ENCODE measurements at regions not wholly inside any gene's neighbourhood (a gene's known extent, or its start where the extent isn't known, plus 50 kb on each side); places are given as distances from the start of the nearest gene placed in this dataset.

- no peak overlapping the region for H3K9ac ChIP-seq (ENCODE audit: low read depth in 1 of 2, low read length in 2 of 2)
- no peak overlapping the region for H3K27ac ChIP-seq (ENCODE audit: low read depth in 2 of 2, low read length in 2 of 2)
- H3K4me1 ChIP-seq (ENCODE audit: control insufficient read depth in 2 of 2, insufficient read depth in 2 of 2, low read length in 2 of 2): no peaks in the 10 kb centered on the region
- no peaks in the 10 kb centered on the region for H3K36me3 ChIP-seq (ENCODE audit: control insufficient read depth in 2 of 2, insufficient read depth in 2 of 2, low read length in 2 of 2)
- no peaks in the 10 kb centered on the region for H3K27me3 ChIP-seq (ENCODE audit: control insufficient read depth in 2 of 2, insufficient read depth in 2 of 2, low read length in 2 of 2)
- H3K9me3 ChIP-seq (ENCODE audit: control insufficient read depth in 2 of 2, low read length in 2 of 2): peaks cover 0 to 2% of the 10 kb centered on the region in 2 donors
- no peak overlapping the region for H3K4me3 ChIP-seq (ENCODE audit: low read length in 2 of 2)
Observed at GRCh38 chr12:61355105-61355504, 905.1 kb upstream of the USP15 start.

- no peak overlapping the region for H3K9ac ChIP-seq (ENCODE audit: low read depth in 1 of 2, low read length in 2 of 2)
- H3K27ac ChIP-seq (ENCODE audit: low read depth in 2 of 2, low read length in 2 of 2): no peak overlapping the region
- H3K36me3 ChIP-seq (ENCODE audit: control insufficient read depth in 2 of 2, insufficient read depth in 2 of 2, low read length in 2 of 2): no peaks in the 10 kb centered on the region
- H3K4me3 ChIP-seq (ENCODE audit: low read length in 2 of 2): no peak overlapping the region
- H3K4me1 ChIP-seq (ENCODE audit: control insufficient read depth in 2 of 2, insufficient read depth in 2 of 2, low read length in 2 of 2): no peaks in the 10 kb centered on the region
- no peaks in the 10 kb centered on the region for H3K27me3 ChIP-seq (ENCODE audit: control insufficient read depth in 2 of 2, insufficient read depth in 2 of 2, low read length in 2 of 2)
- peaks cover 0 to 2% of the 10 kb centered on the region in 2 donors for H3K9me3 ChIP-seq (ENCODE audit: control insufficient read depth in 2 of 2, low read length in 2 of 2)
Observed at GRCh38 chr12:61356485-61356884, 903.7 kb upstream of the USP15 start.

GRCh38 chr12:61357496-61357895 is 902.7 kb upstream of the USP15 start:
- Histone ChIP-seq H3K36me3 (ENCODE audit: control insufficient read depth in 2 of 2, insufficient read depth in 2 of 2, low read length in 2 of 2) (no peaks in the 10 kb centered on the region), H3K27ac (ENCODE audit: low read depth in 2 of 2, low read length in 2 of 2) (no peak overlapping the region), H3K4me3 (ENCODE audit: low read length in 2 of 2) (no peak overlapping the region), H3K9ac (ENCODE audit: low read depth in 1 of 2, low read length in 2 of 2) (no peak overlapping the region), H3K9me3 (ENCODE audit: control insufficient read depth in 2 of 2, low read length in 2 of 2) (peaks cover 0 to 2% of the 10 kb centered on the region in 2 donors), H3K27me3 (ENCODE audit: control insufficient read depth in 2 of 2, insufficient read depth in 2 of 2, low read length in 2 of 2) (no peaks in the 10 kb centered on the region), H3K4me1 (ENCODE audit: control insufficient read depth in 2 of 2, insufficient read depth in 2 of 2, low read length in 2 of 2) (no peaks in the 10 kb centered on the region)

GRCh38 chr12:61362037-61362436 is 898.2 kb upstream of the USP15 start:
- Histone ChIP-seq H3K27me3 (ENCODE audit: control insufficient read depth in 2 of 2, insufficient read depth in 2 of 2, low read length in 2 of 2) (no peaks in the 10 kb centered on the region), H3K9ac (ENCODE audit: low read depth in 1 of 2, low read length in 2 of 2) (no peak overlapping the region), H3K36me3 (ENCODE audit: control insufficient read depth in 2 of 2, insufficient read depth in 2 of 2, low read length in 2 of 2) (no peaks in the 10 kb centered on the region), H3K4me1 (ENCODE audit: control insufficient read depth in 2 of 2, insufficient read depth in 2 of 2, low read length in 2 of 2) (no peaks in the 10 kb centered on the region), H3K4me3 (ENCODE audit: low read length in 2 of 2) (no peak overlapping the region), H3K9me3 (ENCODE audit: control insufficient read depth in 2 of 2, low read length in 2 of 2) (peaks cover 0 to 2% of the 10 kb centered on the region in 2 donors), H3K27ac (ENCODE audit: low read depth in 2 of 2, low read length in 2 of 2) (no peak overlapping the region)

- Histone ChIP-seq H3K9me3 (ENCODE audit: control insufficient read depth in 2 of 2, low read length in 2 of 2) (peaks cover 0 to 2% of the 10 kb centered on the region in 2 donors), H3K4me3 (ENCODE audit: low read length in 2 of 2) (no peak overlapping the region), H3K27me3 (ENCODE audit: control insufficient read depth in 2 of 2, insufficient read depth in 2 of 2, low read length in 2 of 2) (no peaks in the 10 kb centered on the region), H3K27ac (ENCODE audit: low read depth in 2 of 2, low read length in 2 of 2) (no peak overlapping the region), H3K4me1 (ENCODE audit: control insufficient read depth in 2 of 2, insufficient read depth in 2 of 2, low read length in 2 of 2) (no peaks in the 10 kb centered on the region), H3K36me3 (ENCODE audit: control insufficient read depth in 2 of 2, insufficient read depth in 2 of 2, low read length in 2 of 2) (no peaks in the 10 kb centered on the region), H3K9ac (ENCODE audit: low read depth in 1 of 2, low read length in 2 of 2) (no peak overlapping the region)
Observed at GRCh38 chr12:61365001-61365400, 895.2 kb upstream of the USP15 start.

- Histone ChIP-seq H3K27ac (ENCODE audit: low read depth in 2 of 2, low read length in 2 of 2) (no peak overlapping the region), H3K4me1 (ENCODE audit: control insufficient read depth in 2 of 2, insufficient read depth in 2 of 2, low read length in 2 of 2) (no peaks in the 10 kb centered on the region), H3K27me3 (ENCODE audit: control insufficient read depth in 2 of 2, insufficient read depth in 2 of 2, low read length in 2 of 2) (no peaks in the 10 kb centered on the region), H3K4me3 (ENCODE audit: low read length in 2 of 2) (no peak overlapping the region), H3K36me3 (ENCODE audit: control insufficient read depth in 2 of 2, insufficient read depth in 2 of 2, low read length in 2 of 2) (no peaks in the 10 kb centered on the region), H3K9me3 (ENCODE audit: control insufficient read depth in 2 of 2, low read length in 2 of 2) (peaks cover 0 to 2% of the 10 kb centered on the region in 2 donors), H3K9ac (ENCODE audit: low read depth in 1 of 2, low read length in 2 of 2) (no peak overlapping the region)
Observed at GRCh38 chr12:61367281-61367785, 892.9 kb upstream of the USP15 start.

- no peak overlapping the region for H3K27ac ChIP-seq (ENCODE audit: low read depth in 2 of 2, low read length in 2 of 2)
- H3K9ac ChIP-seq (ENCODE audit: low read depth in 1 of 2, low read length in 2 of 2): no peak overlapping the region
- H3K27me3 ChIP-seq (ENCODE audit: control insufficient read depth in 2 of 2, insufficient read depth in 2 of 2, low read length in 2 of 2): no peaks in the 10 kb centered on the region
- H3K4me3 ChIP-seq (ENCODE audit: low read length in 2 of 2): no peak overlapping the region
- H3K9me3 ChIP-seq (ENCODE audit: control insufficient read depth in 2 of 2, low read length in 2 of 2): peaks cover 0 to 2% of the 10 kb centered on the region in 2 donors
- H3K36me3 ChIP-seq (ENCODE audit: control insufficient read depth in 2 of 2, insufficient read depth in 2 of 2, low read length in 2 of 2): no peaks in the 10 kb centered on the region
- H3K4me1 ChIP-seq (ENCODE audit: control insufficient read depth in 2 of 2, insufficient read depth in 2 of 2, low read length in 2 of 2): no peaks in the 10 kb centered on the region
Observed at GRCh38 chr12:61369241-61369910, 890.8 kb upstream of the USP15 start.

GRCh38 chr12:61384511-61384910 is 875.7 kb upstream of the USP15 start:
- Histone ChIP-seq H3K9me3 (ENCODE audit: control insufficient read depth in 2 of 2, low read length in 2 of 2) (no peaks in the 10 kb centered on the region), H3K4me1 (ENCODE audit: control insufficient read depth in 2 of 2, insufficient read depth in 2 of 2, low read length in 2 of 2) (no peaks in the 10 kb centered on the region), H3K9ac (ENCODE audit: low read depth in 1 of 2, low read length in 2 of 2) (no peak overlapping the region), H3K4me3 (ENCODE audit: low read length in 2 of 2) (no peak overlapping the region), H3K27ac (ENCODE audit: low read depth in 2 of 2, low read length in 2 of 2) (no peak overlapping the region), H3K27me3 (ENCODE audit: control insufficient read depth in 2 of 2, insufficient read depth in 2 of 2, low read length in 2 of 2) (no peaks in the 10 kb centered on the region), H3K36me3 (ENCODE audit: control insufficient read depth in 2 of 2, insufficient read depth in 2 of 2, low read length in 2 of 2) (no peaks in the 10 kb centered on the region)

- Histone ChIP-seq H3K4me1 (ENCODE audit: control insufficient read depth in 2 of 2, insufficient read depth in 2 of 2, low read length in 2 of 2) (no peaks in the 10 kb centered on the region), H3K36me3 (ENCODE audit: control insufficient read depth in 2 of 2, insufficient read depth in 2 of 2, low read length in 2 of 2) (no peaks in the 10 kb centered on the region), H3K9ac (ENCODE audit: low read depth in 1 of 2, low read length in 2 of 2) (no peak overlapping the region), H3K27ac (ENCODE audit: low read depth in 2 of 2, low read length in 2 of 2) (no peak overlapping the region), H3K4me3 (ENCODE audit: low read length in 2 of 2) (no peak overlapping the region), H3K9me3 (ENCODE audit: control insufficient read depth in 2 of 2, low read length in 2 of 2) (no peaks in the 10 kb centered on the region), H3K27me3 (ENCODE audit: control insufficient read depth in 2 of 2, insufficient read depth in 2 of 2, low read length in 2 of 2) (no peaks in the 10 kb centered on the region)
Observed at GRCh38 chr12:61385771-61386170, 874.4 kb upstream of the USP15 start.

- no peaks in the 10 kb centered on the region for H3K36me3 ChIP-seq (ENCODE audit: control insufficient read depth in 2 of 2, insufficient read depth in 2 of 2, low read length in 2 of 2)
- no peak overlapping the region for H3K9ac ChIP-seq (ENCODE audit: low read depth in 1 of 2, low read length in 2 of 2)
- no peaks in the 10 kb centered on the region for H3K9me3 ChIP-seq (ENCODE audit: control insufficient read depth in 2 of 2, low read length in 2 of 2)
- no peak overlapping the region for H3K4me3 ChIP-seq (ENCODE audit: low read length in 2 of 2)
- no peak overlapping the region for H3K27ac ChIP-seq (ENCODE audit: low read depth in 2 of 2, low read length in 2 of 2)
- H3K27me3 ChIP-seq (ENCODE audit: control insufficient read depth in 2 of 2, insufficient read depth in 2 of 2, low read length in 2 of 2): no peaks in the 10 kb centered on the region
- H3K4me1 ChIP-seq (ENCODE audit: control insufficient read depth in 2 of 2, insufficient read depth in 2 of 2, low read length in 2 of 2): no peaks in the 10 kb centered on the region
Observed at GRCh38 chr12:61397668-61398067, 862.5 kb upstream of the USP15 start.
